ENCODE measurements at regions not wholly inside any gene's neighbourhood (a gene's known extent, or its start where the extent isn't known, plus 50 kb on each side); places are given as distances from the start of the nearest gene placed in this dataset.

- no peak for TF ChIP-seq EZH2 (IDR thresholded peaks at IDR 0.05)
- TF ChIP-seq POLR2AphosphoS5 (IDR thresholded peaks at IDR 0.05; ENCODE audit: borderline replicate concordance, low read depth, low read length): no peak
Observed at GRCh38 chr6:130525408-130525807, 159.6 kb downstream of the TMEM200A start.
